ENCODE measurements at regions not wholly inside any gene's neighbourhood (a gene's known extent, or its start where the extent isn't known, plus 50 kb on each side); places are given as distances from the start of the nearest gene placed in this dataset.

- Histone ChIP-seq H4K8ac (ENCODE audit: low read depth in 2 of 2, low read length in 2 of 2) (peak overlapping the region; percentile 86 to 89), H2BK5ac (ENCODE audit: low read depth, low read length, poor library complexity, severe bottlenecking) (peak overlapping the region; percentile 88), H2AFZ (replicated peaks; ENCODE audit: low read length, poor library complexity) (peak overlapping the region; percentile 95), H3K27ac (ENCODE audit: insufficient read depth, low read length) (peak overlapping the region; percentile 91), H4K20me1 (ENCODE audit: insufficient read depth, low read length) (no peaks in the 10 kb centered on the region), H4K91ac (ENCODE audit: insufficient read depth, low read depth, low read length) (peak overlapping the region; percentile 95), H2BK120ac (ENCODE audit: low read depth, low read length) (peak overlapping the region; percentile 73), H2BK20ac (ENCODE audit: low read depth, low read length) (peak overlapping the region; percentile 7), H3K4ac (ENCODE audit: low read depth, low read length) (peak overlapping the region; percentile 87), H4K5ac (ENCODE audit: low read depth, low read length) (peak overlapping the region; percentile 57), H3K14ac (replicated peaks; ENCODE audit: low read depth, low read length) (peak overlapping the region; percentile 84), H3K56ac (ENCODE audit: extremely low read depth, insufficient read depth, low read length) (peak overlapping the region; percentile 94), H3K27me3 (ENCODE audit: control insufficient read depth, insufficient read depth, low read length) (no peaks in the 10 kb centered on the region), H3K36me3 (ENCODE audit: control insufficient read depth, insufficient read depth, low read length) (no peaks in the 10 kb centered on the region), H2BK15ac (ENCODE audit: low read depth, low read length) (peak overlapping the region; percentile 94), H3K18ac (ENCODE audit: low read depth, low read length) (peak overlapping the region; percentile 86), H3K4me1 (ENCODE audit: control insufficient read depth, insufficient read depth, low read length) (peaks cover 2% of the 10 kb centered on the region; the same call in 1 of the 2 replicates), H3K4me2 (ENCODE audit: low read depth, low read length) (peak overlapping the region; percentile 87), H3K9me1 (ENCODE audit: insufficient read depth, low read length) (peaks cover 3% of the 10 kb centered on the region; the same call in 1 of the 2 replicates), H2AK5ac (ENCODE audit: low read depth, low read length) (peak overlapping the region; percentile 92), H2AK9ac (replicated peaks; ENCODE audit: low read depth, low read length, poor library complexity) (peak overlapping the region; percentile 99), H3K9ac (ENCODE audit: low read depth, low read length) (peak overlapping the region; percentile 91), H3K23ac (ENCODE audit: low read depth, low read length) (peak overlapping the region; percentile 87), H3K79me1 (ENCODE audit: low read depth in 1 of 2, low read length in 2 of 2) (peaks cover 3 to 14% of the 10 kb centered on the region in 2 experiments; a peak in 2 of 4 replicates), H3K9me3 (ENCODE audit: control insufficient read depth, insufficient read depth, low read length) (0 out of 2 replicates have a peak, but pooled peaks cover 2% of the 10 kb centered on the region), H3K4me3 (ENCODE audit: insufficient read depth, low read depth, low read length) (peak overlapping the region; percentile 56)
- dilution Hi-C loops (cut with HindIII; ENCODE audit: low sequenced_read_pairs, unreplicated experiment) (no loop called here), intact Hi-C loops (cut with micrococcal nuclease) (loop anchor here (1.0 to 10.0 kb wide), 6 partner anchors 16 to 417 kb away; no protein-coding TSS in a partner anchor), in situ Hi-C loops (cut with MboI; ENCODE audit: low sequenced_read_pairs) (loop anchor here (5.0 kb wide), 1 partner anchor 111 kb away; no protein-coding TSS in a partner anchor)
- 0% methylated on average over 27 of the region's 59 CpGs; no CpG with 5 or more reads in 1 of the 2 experiments for WGBS, 2 experiments (ENCODE audit: extremely low coverage in 2 of 2, insufficient read length in 1 of 2)
- peak; percentile 90 for ATAC-seq (ENCODE audit: low read depth)
- BruUV-seq (replicated peaks) = no TSS peak
- ChIA-PET POLR2A (ENCODE audit: unreplicated experiment) (interaction anchor here (0.6 to 1.2 kb wide), 9 partner anchors 16 to 379 kb away, joined by 3 to 8 read pairs (median 3); partner anchors contain the start of gene SERTAD2), CTCF (interaction anchor here (0.6 to 1.8 kb wide), 12 partner anchors 10 to 105 kb away, joined by 3 to 6 read pairs (median 3); partner anchors contain the start of gene SERTAD2)
- DNase-seq = peak; percentile 49
- TF ChIP-seq SMC3 (IDR thresholded peaks at IDR 0.05; ENCODE audit: low read depth, low read length) (peak; percentile 62), RCOR1 (IDR thresholded peaks at IDR 0.05; ENCODE audit: insufficient replicate concordance, low read length) (no peak), MAFK (IDR thresholded peaks at IDR 0.05; ENCODE audit: low read depth, low read length) (no peak), MXI1 (IDR thresholded peaks at IDR 0.05; ENCODE audit: borderline replicate concordance, low read depth, low read length) (peak; percentile 14; the same call in 1 of the 2 replicates), CTCF (conservative IDR thresholded peaks at IDR 0.05; ENCODE audit: low read depth, low read length) (peak; percentile 52), CHD1 (IDR thresholded peaks at IDR 0.05; ENCODE audit: low read depth, low read length) (no peak), MAZ (IDR thresholded peaks at IDR 0.05; ENCODE audit: borderline replicate concordance, low read depth, low read length) (peak; percentile 97), NFE2L2 (IDR thresholded peaks at IDR 0.05; ENCODE audit: low read depth, low read length) (no peak), CEBPB (IDR thresholded peaks at IDR 0.05; ENCODE audit: low read depth, low read length) (no peak), ELK1 (IDR thresholded peaks at IDR 0.05; ENCODE audit: borderline replicate concordance, low read depth, low read length) (no peak), USF2 (IDR thresholded peaks at IDR 0.05; ENCODE audit: low read depth, low read length) (no peak)
Observed at GRCh38 chr2:64751286-64752260, 97.9 kb upstream of the SERTAD2 start.

Data from IMR-90 (cell line).